HCT116 (cell line): ENCODE measurements at regions not wholly inside any gene's neighbourhood (a gene's known extent, or its start where the extent isn't known, plus 50 kb on each side); places are given as distances from the start of the nearest gene placed in this dataset.

ENCODE experiments used
- ATAC-seq: fragments of 200-7000 bp; cut with Tn5 transposase; 2 replicates; pipeline ENCODE4 v1.9.1; 2020; ENCODE audit warnings: mild to moderate bottlenecking, moderate library complexity
- BruUV-seq: library from RNA; stranded (reverse); fragments of 400-500 nt; replicated peaks from 2 replicates; lab custom pipeline; 2021; lab: Mats Ljungman, UMichigan
- CTCF ChIA-PET: fragments of 300-600 bp; sonication (Branson Sonifier 250); formaldehyde crosslinking; loops from one replicate; lab custom pipeline; 2021; ENCODE audit warnings: antibody characterized with exemption; lab: Charles Lee
- POLR2A ChIA-PET: fragments of 300-600, 350-600 bp; sonication (Branson Sonifier 250); formaldehyde crosslinking; loops from one replicate; lab custom pipeline; 2021; ENCODE audit warnings: antibody characterized with exemption; lab: Charles Lee
- RAD21 ChIA-PET, 2 experiments: fragments of 300-600 bp; sonication (Branson Sonifier 250); formaldehyde crosslinking; loops; one replicate each; lab custom pipeline; 2023; ENCODE audit warnings: low total read pairs in 2 of 2; ENCODE audit not compliant: uncharacterized antibody in 2 of 2, unreplicated experiment in 2 of 2, low non-redundant PET in 1 of 2; lab: Charles Lee
- DNase-seq: peaks from one replicate; pipeline ENCODE4 v3.0.0-alpha.2; 2010; ENCODE audit warnings: low read depth, low spot score
- H2AFZ ChIP-seq: fragments of 200-600 bp; shearing (Covaris generic), sonication (generic); 2 replicates; pipeline ENCODE4 v1.6.1; 2017; ENCODE audit warnings: low read depth, mixed run types, mixed read lengths, antibody characterized with exemption, low read length; ENCODE audit not compliant: poor library complexity, severe bottlenecking
- H3K27ac ChIP-seq: 2 replicates; pipeline ENCODE4 v1.5.1; 2012; ENCODE audit warnings: low read depth, low read length
- H3K27me3 ChIP-seq: fragments of 200-600 bp; sonication (generic); 2 replicates; pipeline ENCODE4 v1.6.1; 2016; ENCODE audit warnings: mixed run types, low read length, mixed read lengths; ENCODE audit not compliant: insufficient read depth
- H3K36me3 ChIP-seq, 2 experiments: fragments of 200-500 bp in 1 of 2; fragments of 200-600 bp in 1 of 2; sonication (Bioruptor generic) in 1 of 2; sonication (generic) in 1 of 2; 2 replicates each; pipeline versions ENCODE4 v1.5.1 to v1.6.1; 2014 to 2016; ENCODE audit warnings: low read length in 2 of 2, inconsistent platforms in 1 of 2, mixed read lengths in 1 of 2, mixed run types in 1 of 2; ENCODE audit not compliant: insufficient read depth in 2 of 2, control insufficient read depth in 1 of 2
- H3K4me1 ChIP-seq, 2 experiments: fragments of 200-600 bp in 1 of 2; sonication (generic) in 1 of 2; 2 replicates each; pipeline versions ENCODE4 v1.5.1 to v1.6.1; 2012 to 2017; ENCODE audit warnings: low read length in 2 of 2, inconsistent platforms in 1 of 2, mild to moderate bottlenecking in 1 of 2, mixed read lengths in 1 of 2, mixed run types in 1 of 2, moderate library complexity in 1 of 2; ENCODE audit not compliant: insufficient read depth in 2 of 2, control insufficient read depth in 1 of 2
- H3K4me2 ChIP-seq: fragments of 200-600 bp; sonication (generic); 2 replicates; pipeline ENCODE4 v1.6.1; 2017; ENCODE audit warnings: mixed run types, low read length, mixed read lengths
- H3K4me3 ChIP-seq, 2 experiments: fragments of 200-600 bp in 1 of 2; sonication (generic) in 1 of 2; replicated peaks in 1 of 2; 2 replicates each; pipeline ENCODE4 v1.5.1; 2011 to 2016; ENCODE audit warnings: low read length in 2 of 2, control low read depth in 1 of 2, low read depth in 1 of 2, mild to moderate bottlenecking in 1 of 2, mixed read lengths in 1 of 2, mixed run types in 1 of 2
- H3K79me2 ChIP-seq: fragments of 200-600 bp; sonication (generic); 2 replicates; pipeline ENCODE4 v1.6.1; 2017; ENCODE audit warnings: mild to moderate bottlenecking, mixed run types, low read length, moderate library complexity, mixed read lengths; ENCODE audit not compliant: insufficient read depth
- H3K9ac ChIP-seq: fragments of 200-600 bp; sonication (generic); 2 replicates; pipeline ENCODE4 v1.6.1; 2016; ENCODE audit warnings: low read length, mixed read lengths
- H3K9me2 ChIP-seq: fragments of 200-600 bp; sonication (generic), shearing (Covaris generic); 2 replicates; pipeline ENCODE4 v1.6.1; 2017; ENCODE audit warnings: mixed run types, mild to moderate bottlenecking, moderate library complexity; ENCODE audit not compliant: insufficient read depth
- H3K9me3 ChIP-seq, 2 experiments: fragments of 200-500 bp in 1 of 2; fragments of 200-600 bp in 1 of 2; sonication (Bioruptor generic) in 1 of 2; sonication (generic) in 1 of 2; 2 replicates each; pipeline ENCODE4 v1.6.1; 2014 to 2017; ENCODE audit warnings: low read length in 2 of 2, mixed read lengths in 2 of 2, inconsistent platforms in 1 of 2, low read depth in 1 of 2, mild to moderate bottlenecking in 1 of 2, mixed run types in 1 of 2, moderate library complexity in 1 of 2; ENCODE audit not compliant: control insufficient read depth in 1 of 2, insufficient read depth in 1 of 2
- H4K20me1 ChIP-seq: fragments of 200-600 bp; sonication (generic), shearing (Covaris generic); 2 replicates; pipeline ENCODE4 v1.6.1; 2017; ENCODE audit warnings: mixed run types, mild to moderate bottlenecking, moderate library complexity; ENCODE audit not compliant: insufficient read depth
- CBX3 ChIP-seq: IDR thresholded peaks from 2 replicates; pipeline ENCODE4 v1.6.1; 2012; ENCODE audit warnings: low read depth
- CEBPB ChIP-seq: IDR thresholded peaks from 2 replicates; pipeline ENCODE4 v1.6.1; 2012; ENCODE audit warnings: low read depth
- ELF1 ChIP-seq: IDR thresholded peaks from 2 replicates; pipeline ENCODE4 v1.6.1; 2012; ENCODE audit warnings: low read depth, borderline replicate concordance
- EZH2 ChIP-seq: fragments of 200-600 bp; sonication (generic); IDR thresholded peaks from 2 replicates; pipeline ENCODE4 v1.6.1; 2017; ENCODE audit warnings: antibody characterized with exemption, mixed run types
- EZH2phosphoT487 ChIP-seq: fragments of 200-600 bp; IDR thresholded peaks from 2 replicates; pipeline ENCODE4 v1.6.1; 2018; ENCODE audit warnings: antibody characterized with exemption, borderline replicate concordance
- FOSL1 ChIP-seq: IDR thresholded peaks from 2 replicates; pipeline ENCODE4 v1.6.1; 2012; ENCODE audit warnings: low read depth
- POLR2A ChIP-seq: IDR thresholded peaks from 2 replicates; pipeline ENCODE4 v1.7.0; 2011; ENCODE audit warnings: borderline replicate concordance; ENCODE audit not compliant: insufficient read depth, insufficient read length; ENCODE audit errors: extremely low read depth
- POLR2AphosphoS5 ChIP-seq: IDR thresholded peaks from 2 replicates; pipeline ENCODE4 v1.6.1; 2011; ENCODE audit warnings: mild to moderate bottlenecking, low read depth, low read length, moderate library complexity
- SIN3A ChIP-seq: IDR thresholded peaks from 2 replicates; pipeline ENCODE4 v1.6.1; 2012; ENCODE audit warnings: low read depth
- TCF7L2 ChIP-seq: IDR thresholded peaks from 2 replicates; pipeline ENCODE4 v1.7.0; 2011; ENCODE audit warnings: borderline replicate concordance, inconsistent platforms; ENCODE audit not compliant: insufficient read depth, insufficient read length; ENCODE audit errors: extremely low read depth
- ZFX ChIP-seq: fragments of 450-650 bp; IDR thresholded peaks from 2 replicates; pipeline ENCODE4 v1.6.1; 2017
- ZNF274 ChIP-seq: fragments of 200-500 bp; sonication (Bioruptor generic); IDR thresholded peaks from 2 replicates; pipeline ENCODE4 v1.6.1; 2014; ENCODE audit warnings: mild to moderate bottlenecking, low read depth, low read length, inconsistent platforms
- intact Hi-C: fragments of 100-400 bp; cut with micrococcal nuclease; formaldehyde crosslinking; loops from 2 replicates; pipeline ENCODE4 v1.10.0; 2022
- TF ChIP-seq, protein P1 (sequence below): IDR thresholded peaks from 2 replicates; pipeline ENCODE4 v1.6.1; 2012
- TF ChIP-seq, protein P2 (sequence below): IDR thresholded peaks from 2 replicates; pipeline ENCODE4 v1.6.1; 2012; ENCODE audit warnings: low read depth
- TF ChIP-seq, protein P3 (sequence below): IDR thresholded peaks from 2 replicates; pipeline ENCODE4 v1.6.1; 2012
- TF ChIP-seq, protein P4 (sequence below), 3 experiments: fragments of 200-600 bp in 1 of 3; sonication (generic) in 1 of 3; IDR thresholded peaks in 2 of 3; conservative IDR thresholded peaks in 1 of 3; 2 replicates each; pipeline ENCODE4 v1.5.1; 2012 to 2017; ENCODE audit warnings: low read depth in 2 of 3, low read length in 2 of 3, antibody characterized with exemption in 1 of 3, borderline replicate concordance in 1 of 3, control low read depth in 1 of 3, mild to moderate bottlenecking in 1 of 3, mixed read lengths in 1 of 3, mixed run types in 1 of 3, moderate library complexity in 1 of 3; ENCODE audit not compliant: insufficient read depth in 1 of 3
- TF ChIP-seq, protein P5 (sequence below): IDR thresholded peaks from 2 replicates; pipeline ENCODE4 v1.6.1; 2011; ENCODE audit warnings: mild to moderate bottlenecking, low read length, moderate library complexity; ENCODE audit not compliant: insufficient replicate concordance; ENCODE audit errors: extremely low read depth

DNA sequence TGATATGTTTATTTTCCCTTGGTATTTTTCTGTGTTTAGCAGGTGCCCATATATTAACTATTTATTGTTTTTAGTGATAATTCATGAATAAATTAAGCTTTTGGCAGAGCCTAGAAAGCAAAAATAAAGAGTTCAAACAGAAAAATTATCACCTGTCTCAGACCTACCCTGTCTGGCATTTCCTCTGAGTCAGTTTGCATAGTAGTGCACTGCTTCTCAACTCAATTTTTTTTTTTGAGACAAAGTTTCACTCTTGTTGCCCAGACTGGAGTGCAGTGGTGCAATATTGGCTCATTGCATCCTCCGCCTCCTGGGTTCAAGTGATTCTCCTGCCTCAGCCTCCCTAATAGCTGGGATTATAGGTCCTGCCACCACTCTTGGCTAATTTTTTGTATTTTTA, 793.9 kb downstream of the SUCLG1 start:
- BruUV-seq = no TSS peak
- no peak overlapping the region for H3K27ac ChIP-seq
- no peak overlapping the region for H3K4me2 ChIP-seq

More for the DNA sequence above, 793.9 kb downstream of the SUCLG1 start:
- ChIA-PET POLR2A (no interaction called here), RAD21 (no interaction called here), CTCF (no interaction called here)
- H3K4me3 ChIP-seq = no peak overlapping the region
- no peaks in the 10 kb centered on the region for H3K9me3 ChIP-seq
- DNase-seq = no peak
- H3K36me3 ChIP-seq = no peaks in the 10 kb centered on the region
- no peaks in the 10 kb centered on the region for H4K20me1 ChIP-seq
- H3K27me3 ChIP-seq = no peaks in the 10 kb centered on the region
- TF ChIP-seq EZH2 = no peak
- TF ChIP-seq, protein P1, sequence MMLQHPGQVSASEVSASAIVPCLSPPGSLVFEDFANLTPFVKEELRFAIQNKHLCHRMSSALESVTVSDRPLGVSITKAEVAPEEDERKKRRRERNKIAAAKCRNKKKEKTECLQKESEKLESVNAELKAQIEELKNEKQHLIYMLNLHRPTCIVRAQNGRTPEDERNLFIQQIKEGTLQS = no peak
- no peak for TF ChIP-seq POLR2A
- TF ChIP-seq SIN3A = no peak
- TF ChIP-seq FOSL1 = no peak
- TF ChIP-seq, protein P2, sequence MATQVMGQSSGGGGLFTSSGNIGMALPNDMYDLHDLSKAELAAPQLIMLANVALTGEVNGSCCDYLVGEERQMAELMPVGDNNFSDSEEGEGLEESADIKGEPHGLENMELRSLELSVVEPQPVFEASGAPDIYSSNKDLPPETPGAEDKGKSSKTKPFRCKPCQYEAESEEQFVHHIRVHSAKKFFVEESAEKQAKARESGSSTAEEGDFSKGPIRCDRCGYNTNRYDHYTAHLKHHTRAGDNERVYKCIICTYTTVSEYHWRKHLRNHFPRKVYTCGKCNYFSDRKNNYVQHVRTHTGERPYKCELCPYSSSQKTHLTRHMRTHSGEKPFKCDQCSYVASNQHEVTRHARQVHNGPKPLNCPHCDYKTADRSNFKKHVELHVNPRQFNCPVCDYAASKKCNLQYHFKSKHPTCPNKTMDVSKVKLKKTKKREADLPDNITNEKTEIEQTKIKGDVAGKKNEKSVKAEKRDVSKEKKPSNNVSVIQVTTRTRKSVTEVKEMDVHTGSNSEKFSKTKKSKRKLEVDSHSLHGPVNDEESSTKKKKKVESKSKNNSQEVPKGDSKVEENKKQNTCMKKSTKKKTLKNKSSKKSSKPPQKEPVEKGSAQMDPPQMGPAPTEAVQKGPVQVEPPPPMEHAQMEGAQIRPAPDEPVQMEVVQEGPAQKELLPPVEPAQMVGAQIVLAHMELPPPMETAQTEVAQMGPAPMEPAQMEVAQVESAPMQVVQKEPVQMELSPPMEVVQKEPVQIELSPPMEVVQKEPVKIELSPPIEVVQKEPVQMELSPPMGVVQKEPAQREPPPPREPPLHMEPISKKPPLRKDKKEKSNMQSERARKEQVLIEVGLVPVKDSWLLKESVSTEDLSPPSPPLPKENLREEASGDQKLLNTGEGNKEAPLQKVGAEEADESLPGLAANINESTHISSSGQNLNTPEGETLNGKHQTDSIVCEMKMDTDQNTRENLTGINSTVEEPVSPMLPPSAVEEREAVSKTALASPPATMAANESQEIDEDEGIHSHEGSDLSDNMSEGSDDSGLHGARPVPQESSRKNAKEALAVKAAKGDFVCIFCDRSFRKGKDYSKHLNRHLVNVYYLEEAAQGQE = no peak
- no peak for TF ChIP-seq EZH2phosphoT487
- no peak for TF ChIP-seq TCF7L2
- no peak for TF ChIP-seq POLR2AphosphoS5
- TF ChIP-seq CEBPB = no peak
- TF ChIP-seq CBX3 = no peak
- TF ChIP-seq ZNF274 = no peak
- TF ChIP-seq, protein P3, sequence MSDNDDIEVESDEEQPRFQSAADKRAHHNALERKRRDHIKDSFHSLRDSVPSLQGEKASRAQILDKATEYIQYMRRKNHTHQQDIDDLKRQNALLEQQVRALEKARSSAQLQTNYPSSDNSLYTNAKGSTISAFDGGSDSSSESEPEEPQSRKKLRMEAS = no peak
- TF ChIP-seq, protein P4, sequence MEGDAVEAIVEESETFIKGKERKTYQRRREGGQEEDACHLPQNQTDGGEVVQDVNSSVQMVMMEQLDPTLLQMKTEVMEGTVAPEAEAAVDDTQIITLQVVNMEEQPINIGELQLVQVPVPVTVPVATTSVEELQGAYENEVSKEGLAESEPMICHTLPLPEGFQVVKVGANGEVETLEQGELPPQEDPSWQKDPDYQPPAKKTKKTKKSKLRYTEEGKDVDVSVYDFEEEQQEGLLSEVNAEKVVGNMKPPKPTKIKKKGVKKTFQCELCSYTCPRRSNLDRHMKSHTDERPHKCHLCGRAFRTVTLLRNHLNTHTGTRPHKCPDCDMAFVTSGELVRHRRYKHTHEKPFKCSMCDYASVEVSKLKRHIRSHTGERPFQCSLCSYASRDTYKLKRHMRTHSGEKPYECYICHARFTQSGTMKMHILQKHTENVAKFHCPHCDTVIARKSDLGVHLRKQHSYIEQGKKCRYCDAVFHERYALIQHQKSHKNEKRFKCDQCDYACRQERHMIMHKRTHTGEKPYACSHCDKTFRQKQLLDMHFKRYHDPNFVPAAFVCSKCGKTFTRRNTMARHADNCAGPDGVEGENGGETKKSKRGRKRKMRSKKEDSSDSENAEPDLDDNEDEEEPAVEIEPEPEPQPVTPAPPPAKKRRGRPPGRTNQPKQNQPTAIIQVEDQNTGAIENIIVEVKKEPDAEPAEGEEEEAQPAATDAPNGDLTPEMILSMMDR (IDR thresholded peaks at IDR 0.05 in 2 of 3, conservative IDR thresholded peaks at IDR 0.05 in 1 of 3; ENCODE audit: borderline replicate concordance in 1 of 3, insufficient read depth in 1 of 3, low read depth in 2 of 3, low read length in 2 of 3) = no peak
- TF ChIP-seq, protein P5, sequence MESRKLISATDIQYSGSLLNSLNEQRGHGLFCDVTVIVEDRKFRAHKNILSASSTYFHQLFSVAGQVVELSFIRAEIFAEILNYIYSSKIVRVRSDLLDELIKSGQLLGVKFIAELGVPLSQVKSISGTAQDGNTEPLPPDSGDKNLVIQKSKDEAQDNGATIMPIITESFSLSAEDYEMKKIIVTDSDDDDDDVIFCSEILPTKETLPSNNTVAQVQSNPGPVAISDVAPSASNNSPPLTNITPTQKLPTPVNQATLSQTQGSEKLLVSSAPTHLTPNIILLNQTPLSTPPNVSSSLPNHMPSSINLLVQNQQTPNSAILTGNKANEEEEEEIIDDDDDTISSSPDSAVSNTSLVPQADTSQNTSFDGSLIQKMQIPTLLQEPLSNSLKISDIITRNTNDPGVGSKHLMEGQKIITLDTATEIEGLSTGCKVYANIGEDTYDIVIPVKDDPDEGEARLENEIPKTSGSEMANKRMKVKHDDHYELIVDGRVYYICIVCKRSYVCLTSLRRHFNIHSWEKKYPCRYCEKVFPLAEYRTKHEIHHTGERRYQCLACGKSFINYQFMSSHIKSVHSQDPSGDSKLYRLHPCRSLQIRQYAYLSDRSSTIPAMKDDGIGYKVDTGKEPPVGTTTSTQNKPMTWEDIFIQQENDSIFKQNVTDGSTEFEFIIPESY = no peak
- no peak for TF ChIP-seq ELF1
- no peak for TF ChIP-seq ZFX
- intact Hi-C loops = no loop called here
- no peaks in the 10 kb centered on the region for H3K4me1 ChIP-seq
- no peaks in the 10 kb centered on the region for H3K79me2 ChIP-seq
- H3K9me2 ChIP-seq = no peaks in the 10 kb centered on the region
- ATAC-seq = no peak
- no peak overlapping the region for H2AFZ ChIP-seq
- no peak overlapping the region for H3K9ac ChIP-seq
